ENCODE measurements at regions not wholly inside any gene's neighbourhood (a gene's known extent, or its start where the extent isn't known, plus 50 kb on each side); places are given as distances from the start of the nearest gene placed in this dataset.

DNA sequence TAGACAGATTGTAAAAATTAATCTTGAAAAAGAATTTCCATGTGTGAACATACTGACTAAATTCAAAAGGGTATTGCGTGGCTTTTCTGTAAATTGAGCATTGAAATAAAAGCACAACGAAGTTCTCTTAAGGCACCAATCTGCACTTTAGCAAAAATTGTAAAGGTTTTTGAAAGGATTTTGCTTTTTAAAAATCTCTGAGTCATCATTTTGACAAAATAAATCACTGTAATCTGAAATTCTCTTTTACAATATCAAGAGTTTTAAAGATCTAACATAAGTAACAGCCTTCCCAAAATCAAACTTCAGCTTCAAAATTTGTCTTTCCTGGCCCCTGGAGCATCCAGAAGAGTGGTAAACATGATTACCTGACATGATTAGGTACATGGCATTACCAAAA is 830.9 kb upstream of the AGA start:
- intact Hi-C loops (cut with DNase I; ENCODE audit: low total_unique reads): no loop called here
- Histone ChIP-seq H3K27ac (no peak overlapping the region), H3K4me3 (no peak overlapping the region), H3K9me3 (no peaks in the 10 kb centered on the region), H3K4me1 (no peaks in the 10 kb centered on the region), H3K27me3 (no peaks in the 10 kb centered on the region), H3K36me3 (no peaks in the 10 kb centered on the region)
- DNase-seq (no peak), ATAC-seq (no peak)
- in situ Hi-C loops (cut with MboI; ENCODE audit: low sequenced_read_pairs in 4 of 4): no loop called here
- TF ChIP-seq, protein P1, sequence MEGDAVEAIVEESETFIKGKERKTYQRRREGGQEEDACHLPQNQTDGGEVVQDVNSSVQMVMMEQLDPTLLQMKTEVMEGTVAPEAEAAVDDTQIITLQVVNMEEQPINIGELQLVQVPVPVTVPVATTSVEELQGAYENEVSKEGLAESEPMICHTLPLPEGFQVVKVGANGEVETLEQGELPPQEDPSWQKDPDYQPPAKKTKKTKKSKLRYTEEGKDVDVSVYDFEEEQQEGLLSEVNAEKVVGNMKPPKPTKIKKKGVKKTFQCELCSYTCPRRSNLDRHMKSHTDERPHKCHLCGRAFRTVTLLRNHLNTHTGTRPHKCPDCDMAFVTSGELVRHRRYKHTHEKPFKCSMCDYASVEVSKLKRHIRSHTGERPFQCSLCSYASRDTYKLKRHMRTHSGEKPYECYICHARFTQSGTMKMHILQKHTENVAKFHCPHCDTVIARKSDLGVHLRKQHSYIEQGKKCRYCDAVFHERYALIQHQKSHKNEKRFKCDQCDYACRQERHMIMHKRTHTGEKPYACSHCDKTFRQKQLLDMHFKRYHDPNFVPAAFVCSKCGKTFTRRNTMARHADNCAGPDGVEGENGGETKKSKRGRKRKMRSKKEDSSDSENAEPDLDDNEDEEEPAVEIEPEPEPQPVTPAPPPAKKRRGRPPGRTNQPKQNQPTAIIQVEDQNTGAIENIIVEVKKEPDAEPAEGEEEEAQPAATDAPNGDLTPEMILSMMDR (IDR thresholded peaks at IDR 0.05 in 4 of 5, conservative IDR thresholded peaks at IDR 0.05 in 1 of 5): no peak
- TF ChIP-seq POLR2A (IDR thresholded peaks at IDR 0.05): no peak

DNA sequence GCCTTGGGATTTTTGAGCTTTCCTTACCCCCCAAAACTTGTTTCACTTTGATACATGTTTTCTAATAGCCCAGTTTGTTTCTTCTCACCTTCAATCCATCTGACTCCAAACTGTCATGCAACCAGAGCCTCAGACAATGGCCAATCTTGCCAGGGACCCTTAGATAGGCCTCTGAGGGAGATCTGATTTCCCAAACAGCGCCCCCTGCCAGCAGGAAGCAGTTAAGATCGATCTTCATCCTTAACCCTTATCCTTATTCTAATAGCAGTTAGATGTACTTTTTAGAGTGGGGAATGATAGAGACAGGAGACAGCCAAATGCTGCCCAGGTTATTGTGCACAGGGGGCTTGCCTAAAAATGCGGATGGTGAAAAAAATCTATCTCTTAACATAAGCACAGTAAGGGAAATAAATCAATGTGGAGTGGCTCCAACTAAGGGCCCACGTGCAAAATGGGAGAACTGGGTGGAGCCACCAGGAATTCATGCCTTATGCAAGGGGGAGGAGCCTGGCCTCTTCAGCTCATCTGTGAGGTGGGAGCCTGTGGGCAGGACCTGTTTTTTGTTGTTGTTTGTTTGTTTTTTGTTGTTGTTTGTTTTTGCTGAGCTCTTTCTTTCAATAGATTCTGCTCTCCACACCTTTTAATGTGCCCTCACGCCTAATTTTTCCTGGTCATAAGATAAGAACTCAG is 833.6 kb upstream of the AGA start:
- ATAC-seq (no peak), DNase-seq (no peak)
- in situ Hi-C loops (cut with MboI; ENCODE audit: low sequenced_read_pairs in 4 of 4) (no loop called here), intact Hi-C loops (cut with DNase I; ENCODE audit: low total_unique reads) (no loop called here)
- no peak for TF ChIP-seq POLR2A (IDR thresholded peaks at IDR 0.05)
- TF ChIP-seq, protein P1 (IDR thresholded peaks at IDR 0.05 in 4 of 5, conservative IDR thresholded peaks at IDR 0.05 in 1 of 5): no peak
- Histone ChIP-seq H3K36me3 (no peaks in the 10 kb centered on the region), H3K27ac (no peak overlapping the region), H3K4me1 (no peaks in the 10 kb centered on the region), H3K9me3 (no peaks in the 10 kb centered on the region), H3K4me3 (no peak overlapping the region), H3K27me3 (no peaks in the 10 kb centered on the region)

DNA sequence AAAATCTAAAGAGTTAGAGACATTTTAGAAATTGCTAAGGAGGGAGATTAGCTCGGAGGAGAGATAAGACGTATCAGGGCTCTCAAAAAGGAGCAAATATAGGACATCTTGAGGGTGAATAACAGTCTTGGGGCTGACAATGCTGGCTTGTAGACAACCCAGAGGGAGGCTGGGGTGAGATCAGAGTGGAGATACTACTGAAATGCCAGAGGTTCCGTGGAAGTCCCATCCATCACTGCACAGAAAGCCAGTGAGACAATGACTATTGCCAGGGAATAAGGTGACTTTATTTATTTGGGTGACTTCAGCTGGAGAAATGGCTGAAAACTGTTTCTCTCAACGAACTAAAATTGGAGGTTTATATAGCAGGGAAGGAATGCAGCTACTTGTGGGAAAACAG is 838.1 kb upstream of the AGA start:
- in situ Hi-C loops (cut with MboI; ENCODE audit: low sequenced_read_pairs in 4 of 4): no loop called here
- TF ChIP-seq, protein P1 (IDR thresholded peaks at IDR 0.05 in 4 of 5, conservative IDR thresholded peaks at IDR 0.05 in 1 of 5): no peak
- TF ChIP-seq POLR2A (IDR thresholded peaks at IDR 0.05): no peak

DNA sequence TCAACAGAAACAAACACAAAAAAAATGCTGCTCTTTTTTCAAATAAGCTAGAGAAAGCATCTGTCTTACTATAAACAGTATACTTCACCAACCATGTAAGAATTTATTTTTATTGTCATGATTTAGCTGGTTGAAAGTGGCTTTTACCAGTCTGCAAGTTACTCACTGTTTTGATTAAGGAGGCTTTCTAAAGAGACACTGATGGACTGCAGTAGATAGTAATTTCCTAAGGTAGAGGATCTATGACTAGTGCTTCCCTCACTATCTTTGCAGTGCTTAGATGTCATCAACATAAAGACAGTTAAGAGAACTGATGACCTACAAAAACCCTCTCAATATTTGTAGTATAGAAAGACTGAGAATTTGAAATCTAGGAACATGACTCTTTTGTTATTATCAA is 846.2 kb upstream of the AGA start:
- no peak overlapping the region for H3K27ac ChIP-seq
- no peak for TF ChIP-seq POLR2A (IDR thresholded peaks at IDR 0.05)
- TF ChIP-seq, protein P1 (IDR thresholded peaks at IDR 0.05 in 4 of 5, conservative IDR thresholded peaks at IDR 0.05 in 1 of 5): no peak
- DNase-seq (no peak), ATAC-seq (no peak)
- no peaks in the 10 kb centered on the region for H3K4me1 ChIP-seq
- no peaks in the 10 kb centered on the region for H3K9me3 ChIP-seq
- no peaks in the 10 kb centered on the region for H3K36me3 ChIP-seq
- in situ Hi-C loops (cut with MboI; ENCODE audit: low sequenced_read_pairs in 4 of 4) (no loop called here), intact Hi-C loops (cut with DNase I; ENCODE audit: low total_unique reads) (no loop called here)
- H3K27me3 ChIP-seq: no peaks in the 10 kb centered on the region
- H3K4me3 ChIP-seq: no peak overlapping the region

More for the DNA sequence above, 838.1 kb upstream of the AGA start:
- intact Hi-C loops (cut with DNase I; ENCODE audit: low total_unique reads): no loop called here
- Histone ChIP-seq H3K9me3 (no peaks in the 10 kb centered on the region), H3K36me3 (no peaks in the 10 kb centered on the region), H3K27me3 (no peaks in the 10 kb centered on the region), H3K4me1 (no peaks in the 10 kb centered on the region), H3K4me3 (no peak overlapping the region), H3K27ac (no peak overlapping the region)
- ATAC-seq (no peak), DNase-seq (no peak)

DNA sequence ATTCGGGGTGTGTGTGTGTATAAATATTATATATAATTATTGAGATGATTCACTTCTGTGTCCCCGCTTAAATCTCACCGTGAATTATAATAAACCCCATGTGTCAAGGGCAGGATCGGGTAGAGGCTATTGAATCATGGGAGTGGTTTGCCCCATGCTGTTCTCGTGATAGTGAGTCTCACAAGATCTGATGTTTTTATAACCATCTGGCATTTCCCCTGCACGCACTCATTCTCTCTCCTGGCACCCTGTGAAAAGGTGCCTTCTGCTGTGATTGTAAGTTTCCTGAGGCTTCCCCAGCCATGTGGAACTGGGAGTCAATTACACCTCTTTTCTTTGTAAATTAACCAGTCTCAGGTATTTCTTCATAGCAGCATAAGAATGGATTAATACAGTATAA is 851.4 kb upstream of the AGA start:
- no peak for DNase-seq
- no peak overlapping the region for H3K27ac ChIP-seq
- intact Hi-C loops (cut with DNase I; ENCODE audit: low total_unique reads) (no loop called here), in situ Hi-C loops (cut with MboI; ENCODE audit: low sequenced_read_pairs in 4 of 4) (no loop called here)
- no peaks in the 10 kb centered on the region for H3K36me3 ChIP-seq
- no peak overlapping the region for H3K4me3 ChIP-seq
- no peaks in the 10 kb centered on the region for H3K9me3 ChIP-seq
- TF ChIP-seq, protein P1 (IDR thresholded peaks at IDR 0.05 in 4 of 5, conservative IDR thresholded peaks at IDR 0.05 in 1 of 5): no peak
- no peak for TF ChIP-seq POLR2A (IDR thresholded peaks at IDR 0.05)
- H3K27me3 ChIP-seq: no peaks in the 10 kb centered on the region
- ATAC-seq: no peak
- no peaks in the 10 kb centered on the region for H3K4me1 ChIP-seq

All from gastrocnemius medialis (tissue), 4 donors.